ENCODE measurements at regions not wholly inside any gene's neighbourhood (a gene's known extent, or its start where the extent isn't known, plus 50 kb on each side); places are given as distances from the start of the nearest gene placed in this dataset.

DNA sequence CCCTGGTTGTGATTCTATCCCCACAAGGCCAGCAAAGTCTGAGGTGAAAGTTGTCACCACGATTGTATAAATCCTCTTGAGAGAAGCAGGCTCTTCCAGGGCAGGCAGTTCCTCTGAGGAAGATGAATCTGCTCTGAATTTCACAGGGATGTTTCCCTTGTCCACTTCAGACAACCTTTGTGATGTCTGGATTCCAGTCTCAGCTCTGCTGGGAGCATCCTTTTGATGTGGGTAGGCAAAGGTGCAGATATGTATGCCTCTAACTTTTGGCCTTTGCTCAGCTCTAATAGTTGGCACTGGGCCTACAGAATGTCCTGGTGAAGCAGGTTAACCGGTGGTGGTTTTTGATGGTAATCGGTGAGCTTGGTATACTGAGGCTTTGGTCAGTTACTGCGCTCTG is 50.6 kb upstream of the WDR1 start:
- ATAC-seq = no peak
- DNase-seq (ENCODE audit: low spot score) = no peak
- intact Hi-C loops (cut with DNase I) = loop anchor here (10.0 kb wide), 1 partner anchor 378 kb away; no protein-coding TSS in a partner anchor

Measured in sciatic nerve (tissue), 2 donors.